GM18907 (cell line): ENCODE measurements at regions not wholly inside any gene's neighbourhood (a gene's known extent, or its start where the extent isn't known, plus 50 kb on each side); places are given as distances from the start of the nearest gene placed in this dataset.
"Not testable (repeated sequence)": the region's sequence is repeated elsewhere in the genome, so short reads cannot be mapped to it uniquely, and the experiment has no call there.

Experiments used
- ATAC-seq: cut with Tn5 transposase; IDR thresholded peaks from one replicate; pipeline ENCODE4 v1.9.1; 2021; ENCODE audit warnings: mild to moderate bottlenecking, moderate library complexity; ENCODE audit not compliant: unreplicated experiment

DNA sequence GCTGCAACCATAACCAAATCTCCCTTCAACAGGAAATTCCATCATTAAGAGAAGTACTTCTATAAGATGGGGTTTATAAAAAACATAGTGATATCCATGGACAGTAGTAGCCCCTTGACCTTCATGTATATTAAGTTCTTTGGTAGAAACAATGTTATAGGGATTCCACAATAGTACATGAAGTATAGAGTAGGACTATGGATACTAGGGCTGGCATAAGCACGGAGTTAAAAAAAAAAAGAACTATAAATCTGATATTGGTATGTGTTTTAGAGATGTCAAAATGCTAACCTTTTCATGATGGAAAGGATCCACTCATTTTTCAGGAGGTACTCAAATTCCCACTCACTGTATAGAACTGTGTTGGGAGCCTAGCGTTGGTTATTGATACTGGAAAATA, 337.6 kb downstream of the FGF10 start:
- no peak for ATAC-seq

DNA sequence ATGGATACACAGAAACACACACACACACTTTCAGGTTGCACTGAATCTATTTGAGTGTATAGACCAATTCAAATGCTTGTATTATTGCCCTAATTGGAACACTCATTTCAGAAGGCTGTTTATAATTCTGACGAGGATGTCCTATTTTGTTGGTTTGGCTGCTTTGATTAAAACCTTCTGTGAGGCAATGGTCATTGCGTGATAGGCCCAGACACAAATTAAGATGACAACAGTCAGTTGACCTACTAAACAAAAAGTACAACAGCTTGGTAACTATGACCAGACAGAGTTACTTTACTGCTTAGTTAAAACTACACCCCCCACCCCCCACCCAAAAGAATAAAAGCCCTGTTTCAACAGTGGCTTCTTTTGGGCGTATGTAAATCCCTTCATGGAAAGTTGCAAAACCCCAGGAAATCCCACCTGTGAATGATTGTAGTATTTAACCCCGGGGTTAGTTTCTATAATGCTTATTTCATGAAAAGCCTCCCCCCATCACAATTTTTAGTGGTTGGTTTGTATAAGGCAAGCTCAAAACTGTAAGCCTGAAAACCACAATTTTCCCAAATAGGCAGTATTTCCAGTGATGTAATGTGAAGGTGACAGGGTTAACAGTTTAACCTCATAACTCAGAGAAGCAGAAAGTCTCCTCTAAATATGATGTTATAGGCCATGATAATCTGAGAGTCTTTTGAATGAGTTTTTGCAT, 340.8 kb downstream of the FGF10 start:
- ATAC-seq, result peak; percentile 75

- ATAC-seq, result no peak
These were observed 342.4 kb downstream of the FGF10 start for GRCh38 chr5:44046619-44047364.

GRCh38 chr5:44044549-44044948, 344.7 kb downstream of the FGF10 start:
- not testable (repeated sequence) for ATAC-seq

DNA sequence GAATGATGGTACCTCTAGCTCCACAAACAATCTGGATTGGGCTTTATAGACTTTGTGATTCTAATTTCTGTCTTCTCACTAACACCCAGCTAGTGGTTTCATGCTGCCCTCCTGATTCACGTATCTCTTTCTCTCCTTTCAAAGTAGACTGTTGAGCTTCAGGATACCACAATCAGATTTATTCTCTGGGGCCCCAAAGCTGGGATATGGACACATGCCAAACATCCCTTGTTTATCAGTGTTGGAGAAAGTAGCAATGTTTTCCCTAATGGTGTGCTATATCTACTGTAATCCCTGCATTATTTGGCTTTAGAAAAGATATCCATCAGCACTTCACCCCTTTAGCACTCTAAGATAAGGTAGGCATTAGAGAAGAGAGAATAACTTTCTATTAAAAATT, 361.0 kb downstream of the FGF10 start:
- ATAC-seq, result no peak

DNA sequence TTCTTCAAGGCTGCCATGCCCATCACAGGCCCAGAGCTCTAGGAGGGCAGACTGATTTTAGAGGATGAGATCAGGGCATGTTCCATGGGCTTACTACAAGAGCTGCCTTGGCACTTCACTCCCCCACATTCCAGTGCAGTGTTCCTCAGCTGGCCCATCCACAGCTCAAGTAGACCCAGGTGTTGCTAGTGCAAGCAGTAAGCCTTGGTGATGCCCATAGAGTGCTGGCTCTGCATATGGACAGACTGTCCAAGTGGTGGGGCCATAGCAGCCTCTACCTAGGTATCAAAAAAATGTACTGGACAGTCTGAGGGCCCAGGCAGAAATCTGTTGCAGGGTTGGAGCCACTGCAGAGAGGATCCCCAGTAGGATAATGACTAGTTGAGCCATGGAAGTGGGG, 366.6 kb downstream of the FGF10 start:
- ATAC-seq, result no peak

DNA sequence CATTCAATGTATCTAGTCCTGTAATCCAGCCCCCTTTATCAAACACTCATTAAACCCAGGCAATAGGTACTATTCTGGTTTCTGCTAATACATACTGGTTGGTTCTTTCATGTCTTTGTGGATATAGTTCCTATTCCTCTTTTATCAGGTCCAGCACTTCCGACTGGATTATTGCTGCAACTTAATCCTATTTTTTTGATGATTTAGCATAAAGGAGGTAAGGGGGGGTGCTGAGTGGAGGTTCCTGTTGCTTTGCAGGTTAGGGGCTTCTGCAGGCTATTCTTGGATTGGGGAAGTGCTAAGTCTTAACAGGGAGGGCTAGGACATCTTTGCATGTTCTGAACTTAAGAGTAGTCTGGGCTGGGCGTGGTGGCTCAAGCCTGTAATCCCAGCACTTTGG, 377.7 kb downstream of the FGF10 start:
- ATAC-seq, result no peak

GRCh38 chr5:44002381-44002901, 386.8 kb downstream of the FGF10 start:
- ATAC-seq, result peak; percentile 56

DNA sequence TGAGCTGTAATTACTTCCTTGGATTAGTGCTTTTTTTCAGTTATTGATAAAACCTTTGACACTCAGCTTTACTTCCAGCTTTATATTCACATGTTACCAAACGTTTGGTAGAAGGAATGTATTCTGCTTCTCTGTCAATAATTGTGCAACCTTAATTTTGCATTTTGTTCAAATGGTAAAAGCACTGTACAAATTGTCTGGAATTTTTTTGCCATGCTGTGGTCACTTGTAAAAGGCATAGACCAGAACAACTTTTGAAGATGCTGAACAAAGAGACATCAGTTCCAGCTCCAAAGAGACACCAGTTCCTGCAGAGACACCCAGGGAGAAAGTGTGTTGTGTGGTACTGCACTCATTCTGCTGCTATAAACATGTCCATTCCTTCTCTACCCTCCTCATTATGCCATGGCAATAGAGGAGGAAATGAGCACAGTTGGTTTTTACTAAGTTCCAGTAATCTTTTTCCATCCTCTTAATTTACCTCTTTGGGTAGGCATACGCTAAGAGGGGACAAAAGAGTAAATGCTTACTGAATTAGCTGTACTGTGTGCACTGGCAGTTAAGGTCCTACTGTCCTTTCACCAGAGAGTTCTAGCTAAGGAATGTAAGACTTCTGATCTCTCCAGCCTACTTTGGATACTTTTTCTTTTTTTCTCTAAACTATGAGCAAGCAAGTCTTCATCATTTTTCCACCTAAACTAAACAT, 387.4 kb downstream of the FGF10 start:
- ATAC-seq, result no peak

DNA sequence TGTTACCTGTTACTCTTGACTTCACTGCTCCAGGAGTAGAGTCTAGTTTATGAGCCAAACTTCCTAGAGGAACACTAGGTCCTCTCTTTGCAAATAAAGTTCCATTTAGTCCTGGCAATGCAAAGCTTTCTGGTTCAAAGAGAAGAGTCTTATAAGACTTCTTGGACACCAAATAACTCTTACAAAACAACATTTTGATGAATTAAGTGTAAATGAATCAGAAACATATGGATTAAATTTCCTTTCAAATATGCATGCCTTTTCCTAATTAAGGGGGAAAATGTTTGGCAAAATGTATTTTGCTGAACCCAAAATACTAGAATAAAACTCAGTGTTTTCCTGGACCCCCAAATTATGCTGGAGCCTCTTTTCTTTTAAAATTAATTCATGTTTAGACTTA, 388.0 kb downstream of the FGF10 start:
- no peak for ATAC-seq

DNA sequence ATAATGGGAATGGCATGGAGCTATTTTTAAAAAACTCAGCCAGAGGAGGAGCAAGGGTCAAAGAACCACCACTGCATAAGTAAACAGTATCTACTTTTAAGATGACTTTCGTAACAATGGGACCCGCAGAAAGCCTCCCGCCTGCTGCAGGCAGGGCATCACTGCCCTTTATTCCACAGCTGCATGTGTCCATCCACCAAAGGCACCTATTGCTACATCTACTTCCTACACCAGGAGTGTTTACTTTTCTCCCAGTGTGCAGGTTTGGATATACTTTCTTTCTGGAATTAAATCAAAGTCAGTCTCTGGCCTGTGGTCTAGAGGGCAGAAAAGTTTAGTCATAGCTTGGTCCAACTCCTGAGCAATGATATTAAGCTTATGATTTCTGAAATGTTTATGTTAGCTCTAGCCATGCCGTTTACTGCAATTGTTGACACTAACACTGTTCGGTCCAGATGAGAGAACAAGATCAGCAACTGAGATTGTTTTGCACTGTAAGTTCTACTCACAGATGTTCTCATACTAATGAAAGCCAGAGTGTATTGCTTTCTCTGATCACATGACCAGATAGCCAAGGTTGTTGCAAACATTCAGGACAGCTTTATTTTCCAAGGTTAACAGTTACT, 391.5 kb downstream of the FGF10 start:
- ATAC-seq, result no peak

GRCh38 chr5:43996221-43996620, 393.0 kb downstream of the FGF10 start:
- no peak for ATAC-seq

GRCh38 chr5:43994352-43994708, 391.4 kb downstream of the NNT start:
- ATAC-seq, result no peak

DNA sequence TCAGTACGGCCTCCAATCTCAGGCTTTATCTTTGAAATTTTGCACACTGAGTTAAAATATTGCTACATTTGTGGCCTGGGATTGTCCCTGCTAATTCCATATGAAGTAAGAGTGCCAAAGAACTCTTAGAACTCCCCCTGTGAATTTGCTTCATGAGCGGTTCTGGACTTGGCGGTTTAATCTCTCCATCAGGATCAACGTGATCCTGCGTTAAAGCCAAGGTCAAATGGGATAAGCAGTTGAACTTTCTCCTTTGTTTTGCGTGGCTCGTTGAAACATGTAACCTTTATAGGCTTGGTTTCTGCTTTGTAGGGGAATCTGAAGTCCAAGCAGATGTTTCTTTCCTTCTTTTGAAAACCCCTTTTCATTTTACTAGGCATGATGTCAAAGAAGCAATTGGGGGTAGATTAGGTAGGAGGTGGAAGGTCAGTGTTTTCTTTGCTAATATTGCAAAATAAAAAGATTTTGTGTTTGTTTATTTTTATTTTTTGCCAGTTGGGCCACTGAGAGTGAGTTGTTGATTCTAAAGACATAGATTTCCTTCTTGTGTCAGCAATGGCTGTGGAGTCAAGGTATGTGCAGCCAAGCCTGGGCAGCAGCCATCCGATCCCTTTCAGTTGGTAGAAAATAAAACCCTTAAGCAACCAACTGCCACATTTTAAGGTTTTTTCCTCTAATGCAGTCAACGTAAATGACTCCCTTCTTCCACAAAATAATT, 390.8 kb downstream of the NNT start:
- no peak for ATAC-seq

DNA sequence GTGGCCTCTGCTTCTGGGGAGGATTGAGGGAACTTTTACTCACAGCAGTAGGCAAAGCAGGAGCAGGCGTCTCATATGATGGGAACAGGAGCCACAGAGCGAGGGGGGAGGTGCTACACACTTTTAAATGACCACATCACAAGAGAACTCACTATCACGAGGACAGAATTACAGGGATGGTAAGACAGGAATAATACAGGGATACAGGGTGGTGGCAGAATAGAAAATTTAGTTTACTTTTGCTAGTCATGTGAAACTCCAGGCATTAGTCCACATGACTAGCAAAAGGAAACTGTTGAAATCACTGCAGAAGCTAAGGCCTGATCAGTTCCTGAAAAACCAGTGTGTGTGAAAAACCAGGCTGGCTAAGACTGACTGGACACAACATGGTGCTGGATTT, 382.4 kb downstream of the NNT start:
- ATAC-seq, result no peak

GRCh38 chr5:43981556-43981955, 378.6 kb downstream of the NNT start:
- no peak for ATAC-seq

DNA sequence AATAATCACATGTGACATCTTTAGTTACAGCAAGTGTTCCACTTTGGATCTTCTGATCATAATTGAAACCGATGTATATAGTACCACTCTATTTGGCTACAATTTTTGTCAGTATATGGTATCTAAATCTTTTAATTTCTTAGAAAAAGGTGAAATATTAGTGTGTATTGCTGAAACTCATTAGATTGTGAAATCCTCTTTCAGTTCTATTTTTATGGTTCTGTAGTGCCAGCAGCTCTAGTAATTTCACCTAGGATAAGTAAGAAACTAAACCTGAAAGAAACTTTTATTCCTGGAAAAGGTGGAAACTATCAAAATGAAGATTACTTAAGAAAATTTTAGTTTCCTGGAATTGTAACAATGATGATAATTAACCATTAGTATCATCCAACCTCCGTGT, 370.9 kb downstream of the NNT start:
- ATAC-seq, result no peak

DNA sequence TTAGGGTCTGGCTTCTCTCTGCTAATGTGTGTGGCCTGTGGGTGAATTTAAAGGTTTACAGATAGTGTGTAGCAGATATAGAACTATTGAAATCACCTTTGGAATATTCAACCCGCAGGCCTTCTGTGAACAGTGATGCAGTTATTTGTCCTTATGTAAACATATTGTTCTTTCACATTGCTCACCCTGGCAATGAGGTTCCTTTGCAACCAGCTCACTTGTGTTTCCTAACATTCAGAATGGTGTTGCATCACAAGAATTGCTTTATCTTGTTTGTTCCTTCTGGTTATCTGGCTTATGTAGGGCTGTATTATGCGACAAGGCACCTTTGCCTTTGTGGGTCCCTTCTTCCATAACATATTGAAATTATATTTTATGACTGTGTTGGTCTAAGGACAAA, 370.3 kb downstream of the NNT start:
- ATAC-seq, result no peak

DNA sequence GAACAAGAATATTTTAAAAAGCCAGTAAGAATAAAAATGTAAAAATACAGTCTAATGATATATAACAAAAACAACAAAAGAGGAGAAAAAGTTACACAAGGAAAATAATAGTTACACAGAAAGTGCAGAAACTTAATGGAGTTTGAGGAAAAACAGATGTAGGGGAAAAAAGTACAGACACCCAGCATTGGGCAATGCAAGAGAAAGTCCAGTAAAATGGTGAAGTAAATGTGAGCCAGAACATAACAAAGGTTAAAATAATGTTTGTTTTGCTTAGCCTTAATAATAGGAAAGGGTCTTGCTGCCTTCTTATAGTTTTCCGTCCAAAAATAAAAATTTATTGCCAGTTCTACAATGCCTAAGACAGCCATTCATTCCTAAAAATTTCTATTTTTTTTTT, 364.2 kb downstream of the NNT start:
- no peak for ATAC-seq

GRCh38 chr5:43959144-43959543, 356.2 kb downstream of the NNT start:
- ATAC-seq, result no peak

DNA sequence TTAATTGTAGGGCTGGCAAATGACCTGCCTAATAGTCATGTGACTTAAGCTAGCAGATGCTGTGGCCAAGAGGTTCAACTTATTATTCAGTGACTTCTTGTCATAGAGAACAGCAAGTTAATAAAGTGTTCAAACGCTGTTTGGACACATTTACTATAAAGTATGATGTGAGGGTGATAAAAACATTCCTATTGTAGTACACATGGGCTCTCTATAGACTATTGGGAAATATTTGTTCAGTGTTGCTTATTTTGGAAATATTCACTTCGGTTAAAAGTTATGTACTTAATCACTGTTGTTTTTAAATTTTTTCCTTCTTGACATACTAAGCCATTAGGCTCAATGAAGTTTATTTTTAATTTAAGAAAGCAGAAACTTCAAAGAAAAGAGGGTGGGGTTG, 345.0 kb downstream of the NNT start:
- ATAC-seq, result no peak
